ENCODE measurements at regions not wholly inside any gene's neighbourhood (a gene's known extent, or its start where the extent isn't known, plus 50 kb on each side); places are given as distances from the start of the nearest gene placed in this dataset.

- H3K36me3 ChIP-seq (ENCODE audit: insufficient read depth): no peaks in the 10 kb centered on the region
- no peak overlapping the region for H3K4me3 ChIP-seq (ENCODE audit: low read depth, low read length)
- 69% methylated on average over 6 of the region's 6 CpGs for WGBS
- no peak overlapping the region for H3K27ac ChIP-seq (ENCODE audit: low read depth)
- H3K4me1 ChIP-seq (ENCODE audit: insufficient read depth): no peaks in the 10 kb centered on the region
- DNase-seq (ENCODE audit: extremely low spot score): no peak
Observed at GRCh38 chr2:160898581-160899307, 261.5 kb upstream of the TANK start.

GRCh38 chr2:160901613-160902012, 258.6 kb upstream of the TANK start:
- H3K27ac ChIP-seq (ENCODE audit: low read depth): no peak overlapping the region
- no peaks in the 10 kb centered on the region for H3K36me3 ChIP-seq (ENCODE audit: insufficient read depth)
- no peak overlapping the region for H3K4me3 ChIP-seq (ENCODE audit: low read depth, low read length)
- DNase-seq (ENCODE audit: extremely low spot score): no peak
- 27% methylated on average over 4 of the region's 4 CpGs for WGBS
- no peaks in the 10 kb centered on the region for H3K4me1 ChIP-seq (ENCODE audit: insufficient read depth)

GRCh38 chr2:160905862-160906261, 254.4 kb upstream of the TANK start:
- 85% methylated on average over 2 of the region's 2 CpGs for WGBS

GRCh38 chr2:160906878-160907277, 253.3 kb upstream of the TANK start:
- Histone ChIP-seq H3K27ac (ENCODE audit: low read depth) (no peak overlapping the region), H3K4me3 (ENCODE audit: low read depth, low read length) (no peak overlapping the region), H3K4me1 (ENCODE audit: insufficient read depth) (peaks cover 2% of the 10 kb centered on the region), H3K36me3 (ENCODE audit: insufficient read depth) (no peaks in the 10 kb centered on the region)
- DNase-seq (ENCODE audit: extremely low spot score): no peak
- WGBS: 94% methylated on average over 1 of the region's 1 CpG

More at GRCh38 chr2:160905862-160906261, 254.4 kb upstream of the TANK start:
- no peak for DNase-seq (ENCODE audit: extremely low spot score)
- Histone ChIP-seq H3K36me3 (ENCODE audit: insufficient read depth) (no peaks in the 10 kb centered on the region), H3K27ac (ENCODE audit: low read depth) (no peak overlapping the region), H3K4me3 (ENCODE audit: low read depth, low read length) (no peak overlapping the region), H3K4me1 (ENCODE audit: insufficient read depth) (peaks cover 2% of the 10 kb centered on the region)

- no peaks in the 10 kb centered on the region for H3K36me3 ChIP-seq (ENCODE audit: insufficient read depth)
Observed at GRCh38 chr2:160907738-160908137, 252.5 kb upstream of the TANK start.

GRCh38 chr2:160908157-160908556, 252.1 kb upstream of the TANK start:
- H3K36me3 ChIP-seq (ENCODE audit: insufficient read depth): no peaks in the 10 kb centered on the region
- H3K27ac ChIP-seq (ENCODE audit: low read depth): no peak overlapping the region
- 39% methylated on average over 1 of the region's 1 CpG for WGBS
- H3K4me3 ChIP-seq (ENCODE audit: low read depth, low read length): no peak overlapping the region
- peaks cover 2% of the 10 kb centered on the region for H3K4me1 ChIP-seq (ENCODE audit: insufficient read depth)
- DNase-seq (ENCODE audit: extremely low spot score): no peak

More at GRCh38 chr2:160907738-160908137, 252.5 kb upstream of the TANK start:
- no peak overlapping the region for H3K27ac ChIP-seq (ENCODE audit: low read depth)
- H3K4me3 ChIP-seq (ENCODE audit: low read depth, low read length): no peak overlapping the region
- H3K4me1 ChIP-seq (ENCODE audit: insufficient read depth): peaks cover 2% of the 10 kb centered on the region
- no peak for DNase-seq (ENCODE audit: extremely low spot score)
- WGBS: 93% methylated on average over 1 of the region's 1 CpG

GRCh38 chr2:160909781-160910242, 250.4 kb upstream of the TANK start:
- WGBS: 28% methylated on average over 3 of the region's 3 CpGs
- no peak overlapping the region for H3K27ac ChIP-seq (ENCODE audit: low read depth)
- no peaks in the 10 kb centered on the region for H3K36me3 ChIP-seq (ENCODE audit: insufficient read depth)
- H3K4me1 ChIP-seq (ENCODE audit: insufficient read depth): peaks cover 2% of the 10 kb centered on the region
- DNase-seq (ENCODE audit: extremely low spot score): no peak
- H3K4me3 ChIP-seq (ENCODE audit: low read depth, low read length): no peak overlapping the region

GRCh38 chr2:160910681-160911080, 249.5 kb upstream of the TANK start:
- WGBS: 17% methylated on average over 2 of the region's 2 CpGs
- Histone ChIP-seq H3K4me1 (ENCODE audit: insufficient read depth) (peaks cover 2% of the 10 kb centered on the region), H3K4me3 (ENCODE audit: low read depth, low read length) (no peak overlapping the region), H3K36me3 (ENCODE audit: insufficient read depth) (no peaks in the 10 kb centered on the region), H3K27ac (ENCODE audit: low read depth) (no peak overlapping the region)
- no peak for DNase-seq (ENCODE audit: extremely low spot score)

GRCh38 chr2:160911258-160911657, 249.0 kb upstream of the TANK start:
- 77% methylated on average over 1 of the region's 1 CpG for WGBS
- Histone ChIP-seq H3K4me3 (ENCODE audit: low read depth, low read length) (no peak overlapping the region), H3K27ac (ENCODE audit: low read depth) (no peak overlapping the region), H3K36me3 (ENCODE audit: insufficient read depth) (no peaks in the 10 kb centered on the region), H3K4me1 (ENCODE audit: insufficient read depth) (peaks cover 2% of the 10 kb centered on the region)
- DNase-seq (ENCODE audit: extremely low spot score): no peak

- 80% methylated on average over 2 of the region's 2 CpGs for WGBS
- Histone ChIP-seq H3K4me3 (ENCODE audit: low read depth, low read length) (no peak overlapping the region), H3K4me1 (ENCODE audit: insufficient read depth) (peaks cover 2% of the 10 kb centered on the region), H3K36me3 (ENCODE audit: insufficient read depth) (no peaks in the 10 kb centered on the region), H3K27ac (ENCODE audit: low read depth) (no peak overlapping the region)
- DNase-seq (ENCODE audit: extremely low spot score): no peak
Observed at GRCh38 chr2:160912276-160912675, 248.0 kb upstream of the TANK start.

GRCh38 chr2:160913323-160913722, 246.9 kb upstream of the TANK start:
- H3K4me3 ChIP-seq (ENCODE audit: low read depth, low read length): no peak overlapping the region
- H3K4me1 ChIP-seq (ENCODE audit: insufficient read depth): peaks cover 2% of the 10 kb centered on the region
- no peaks in the 10 kb centered on the region for H3K36me3 ChIP-seq (ENCODE audit: insufficient read depth)
- DNase-seq (ENCODE audit: extremely low spot score): no peak
- WGBS: 97% methylated on average over 1 of the region's 1 CpG
- no peak overlapping the region for H3K27ac ChIP-seq (ENCODE audit: low read depth)

GRCh38 chr2:160914217-160914616, 246.0 kb upstream of the TANK start:
- DNase-seq (ENCODE audit: extremely low spot score): no peak
- Histone ChIP-seq H3K27ac (ENCODE audit: low read depth) (no peak overlapping the region), H3K4me1 (ENCODE audit: insufficient read depth) (peaks cover 2% of the 10 kb centered on the region), H3K36me3 (ENCODE audit: insufficient read depth) (no peaks in the 10 kb centered on the region), H3K4me3 (ENCODE audit: low read depth, low read length) (no peak overlapping the region)

GRCh38 chr2:160916300-160916699, 243.9 kb upstream of the TANK start:
- WGBS: 100% methylated on average over 1 of the region's 1 CpG
- Histone ChIP-seq H3K27ac (ENCODE audit: low read depth) (no peak overlapping the region), H3K36me3 (ENCODE audit: insufficient read depth) (no peaks in the 10 kb centered on the region), H3K4me1 (ENCODE audit: insufficient read depth) (no peaks in the 10 kb centered on the region), H3K4me3 (ENCODE audit: low read depth, low read length) (no peak overlapping the region)
- no peak for DNase-seq (ENCODE audit: extremely low spot score)

- Histone ChIP-seq H3K4me3 (ENCODE audit: low read depth, low read length) (no peak overlapping the region), H3K27ac (ENCODE audit: low read depth) (no peak overlapping the region), H3K4me1 (ENCODE audit: insufficient read depth) (no peaks in the 10 kb centered on the region), H3K36me3 (ENCODE audit: insufficient read depth) (no peaks in the 10 kb centered on the region)
- 87% methylated on average over 3 of the region's 3 CpGs for WGBS
- no peak for DNase-seq (ENCODE audit: extremely low spot score)
Observed at GRCh38 chr2:160917850-160918249, 242.4 kb upstream of the TANK start.

- Histone ChIP-seq H3K4me3 (ENCODE audit: low read depth, low read length) (no peak overlapping the region), H3K4me1 (ENCODE audit: insufficient read depth) (no peaks in the 10 kb centered on the region), H3K27ac (ENCODE audit: low read depth) (no peak overlapping the region), H3K36me3 (ENCODE audit: insufficient read depth) (no peaks in the 10 kb centered on the region)
- no peak for DNase-seq (ENCODE audit: extremely low spot score)
Observed at GRCh38 chr2:160918258-160918657, 242.0 kb upstream of the TANK start.

Data from urinary bladder (tissue), 3 donors.